ENCODE measurements at regions not wholly inside any gene's neighbourhood (a gene's known extent, or its start where the extent isn't known, plus 50 kb on each side); places are given as distances from the start of the nearest gene placed in this dataset.

DNA sequence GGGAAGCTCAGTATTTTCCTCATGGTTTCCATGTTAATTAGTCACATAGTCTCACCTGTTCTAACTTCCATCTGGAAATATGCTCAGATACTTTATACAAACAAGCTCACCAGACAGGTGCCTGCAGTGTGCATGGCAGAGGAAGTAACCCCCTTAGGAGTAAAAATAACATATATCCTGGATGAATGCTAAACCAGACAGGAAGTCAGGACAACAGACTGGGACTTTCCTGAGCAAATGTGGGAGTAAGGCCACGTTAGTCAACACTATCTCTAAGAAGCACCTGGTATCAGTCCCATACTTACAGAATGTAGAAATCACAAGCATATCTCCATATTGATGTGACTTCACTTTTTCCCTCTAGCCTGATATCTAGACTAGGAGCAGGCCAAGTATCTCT lies 128.4 kb downstream of the SEC61B start:
- Histone ChIP-seq H2AK5ac (ENCODE audit: low read length, severe bottlenecking) (no peak overlapping the region), H3K18ac (ENCODE audit: low read depth in 1 of 2, low read length in 2 of 2) (no peak overlapping the region), H3K14ac (ENCODE audit: low read length in 2 of 2) (no peak overlapping the region), H3K36me3 (ENCODE audit: control insufficient read depth in 1 of 2, insufficient read depth in 2 of 2, low read depth in 1 of 2, low read length in 2 of 2) (no peaks in the 10 kb centered on the region), H3K27me3 (ENCODE audit: control insufficient read depth in 1 of 2, insufficient read depth in 1 of 2, low read length in 2 of 2) (no peaks in the 10 kb centered on the region), H3K23ac (ENCODE audit: low read length in 2 of 2) (no peak overlapping the region), H2BK12ac (ENCODE audit: low read length in 2 of 2) (no peak overlapping the region), H3K4ac (ENCODE audit: low read depth in 1 of 2, low read length in 2 of 2) (no peak overlapping the region), H3K9ac (ENCODE audit: low read length) (no peak overlapping the region), H3K4me2 (ENCODE audit: low read length, poor library complexity, severe bottlenecking) (no peak overlapping the region), H2BK15ac (ENCODE audit: low read depth, poor library complexity, severe bottlenecking) (no peak overlapping the region), H3K27ac (ENCODE audit: low read length, poor library complexity, severe bottlenecking) (no peak overlapping the region), H2BK5ac (ENCODE audit: low read depth, low read length, poor library complexity, severe bottlenecking) (no peak overlapping the region), H3K4me1 (ENCODE audit: control insufficient read depth, insufficient read depth, low read depth, low read length) (no peaks in the 10 kb centered on the region), H2BK120ac (ENCODE audit: low read depth, low read length) (no peak overlapping the region), H3K4me3 (ENCODE audit: insufficient read depth in 1 of 2, low read depth in 1 of 2, low read length in 2 of 2) (no peak overlapping the region), H4K8ac (ENCODE audit: low read length) (no peak overlapping the region), H2AFZ (ENCODE audit: low read depth, low read length) (no peak overlapping the region), H4K91ac (ENCODE audit: low read length) (no peak overlapping the region), H3K9me3 (ENCODE audit: control insufficient read depth, low read length) (no peaks in the 10 kb centered on the region), H3K79me1 (replicated peaks; ENCODE audit: low read length, poor library complexity, severe bottlenecking) (no peaks in the 10 kb centered on the region)
- WGBS, result 47% methylated on average over 1 of the region's 1 CpG
- DNase-seq, result no peak

DNA sequence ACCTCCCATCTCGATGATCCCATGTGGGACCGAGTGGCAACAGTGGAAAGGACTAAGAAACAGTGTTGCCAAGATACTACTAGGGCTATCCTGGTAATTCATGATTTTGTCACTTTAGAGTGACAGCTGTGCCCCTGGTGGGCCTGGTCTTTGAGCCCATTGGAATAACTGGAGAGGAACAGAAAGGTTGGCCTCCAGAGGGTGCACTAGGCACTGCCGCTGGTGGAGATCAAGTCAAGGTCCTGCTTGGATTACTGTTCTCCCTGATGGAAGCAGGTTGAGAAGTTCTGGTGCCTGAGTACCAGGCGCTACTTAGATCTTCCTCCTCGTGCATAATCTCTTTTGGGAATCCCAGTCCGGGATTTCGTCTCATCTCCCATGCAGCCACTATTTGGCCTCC lies 129.6 kb downstream of the SEC61B start:
- 91% methylated on average over 7 of the region's 7 CpGs for WGBS
- H2AK5ac ChIP-seq (ENCODE audit: low read length, severe bottlenecking), result no peak overlapping the region
- H3K27me3 ChIP-seq (ENCODE audit: control insufficient read depth in 1 of 2, insufficient read depth in 1 of 2, low read length in 2 of 2), result no peaks in the 10 kb centered on the region
- H3K9ac ChIP-seq (ENCODE audit: low read length), result no peak overlapping the region
- H2BK120ac ChIP-seq (ENCODE audit: low read depth, low read length), result no peak overlapping the region
- H3K4me2 ChIP-seq (ENCODE audit: low read length, poor library complexity, severe bottlenecking), result no peak overlapping the region
- no peak for DNase-seq
- no peak overlapping the region for H3K4ac ChIP-seq (ENCODE audit: low read depth in 1 of 2, low read length in 2 of 2)
- no peak overlapping the region for H3K14ac ChIP-seq (ENCODE audit: low read length in 2 of 2)
- no peaks in the 10 kb centered on the region for H3K79me1 ChIP-seq (replicated peaks; ENCODE audit: low read length, poor library complexity, severe bottlenecking)
- no peak overlapping the region for H3K23ac ChIP-seq (ENCODE audit: low read length in 2 of 2)
- H4K91ac ChIP-seq (ENCODE audit: low read length), result no peak overlapping the region
- H2BK12ac ChIP-seq (ENCODE audit: low read length in 2 of 2), result no peak overlapping the region
- H2BK5ac ChIP-seq (ENCODE audit: low read depth, low read length, poor library complexity, severe bottlenecking), result no peak overlapping the region
- H3K18ac ChIP-seq (ENCODE audit: low read depth in 1 of 2, low read length in 2 of 2), result peak overlapping the region in 1 of 2 experiments; percentile 26
- H3K9me3 ChIP-seq (ENCODE audit: control insufficient read depth, low read length), result no peaks in the 10 kb centered on the region
- no peak overlapping the region for H3K27ac ChIP-seq (ENCODE audit: low read length, poor library complexity, severe bottlenecking)
- H3K4me1 ChIP-seq (ENCODE audit: control insufficient read depth, insufficient read depth, low read depth, low read length), result no peaks in the 10 kb centered on the region
- H4K8ac ChIP-seq (ENCODE audit: low read length), result no peak overlapping the region
- H3K36me3 ChIP-seq (ENCODE audit: control insufficient read depth in 1 of 2, insufficient read depth in 2 of 2, low read depth in 1 of 2, low read length in 2 of 2), result no peaks in the 10 kb centered on the region
- no peak overlapping the region for H2AFZ ChIP-seq (ENCODE audit: low read depth, low read length)
- no peak overlapping the region for H3K4me3 ChIP-seq (ENCODE audit: insufficient read depth in 1 of 2, low read depth in 1 of 2, low read length in 2 of 2)
- H2BK15ac ChIP-seq (ENCODE audit: low read depth, poor library complexity, severe bottlenecking), result no peak overlapping the region

GRCh38 chr9:99352826-99353225 lies 130.7 kb downstream of the SEC61B start:
- Histone ChIP-seq H3K27me3 (ENCODE audit: control insufficient read depth in 1 of 2, insufficient read depth in 1 of 2, low read length in 2 of 2) (no peaks in the 10 kb centered on the region), H3K79me1 (replicated peaks; ENCODE audit: low read length, poor library complexity, severe bottlenecking) (no peaks in the 10 kb centered on the region), H3K4me1 (ENCODE audit: control insufficient read depth, insufficient read depth, low read depth, low read length) (no peaks in the 10 kb centered on the region), H3K14ac (ENCODE audit: low read length in 2 of 2) (no peak overlapping the region), H4K91ac (ENCODE audit: low read length) (peak overlapping the region; percentile 14), H3K23ac (ENCODE audit: low read length in 2 of 2) (no peak overlapping the region), H2BK5ac (ENCODE audit: low read depth, low read length, poor library complexity, severe bottlenecking) (no peak overlapping the region), H2BK120ac (ENCODE audit: low read depth, low read length) (peak overlapping the region; percentile 11), H3K4me2 (ENCODE audit: low read length, poor library complexity, severe bottlenecking) (no peak overlapping the region), H2BK15ac (ENCODE audit: low read depth, poor library complexity, severe bottlenecking) (no peak overlapping the region), H3K36me3 (ENCODE audit: control insufficient read depth in 1 of 2, insufficient read depth in 2 of 2, low read depth in 1 of 2, low read length in 2 of 2) (no peaks in the 10 kb centered on the region), H2BK12ac (ENCODE audit: low read length in 2 of 2) (peak overlapping the region in 1 of 2 experiments; percentile 51), H3K4ac (ENCODE audit: low read depth in 1 of 2, low read length in 2 of 2) (peak overlapping the region in 1 of 2 experiments; percentile 32), H3K9me3 (ENCODE audit: control insufficient read depth, low read length) (no peaks in the 10 kb centered on the region), H3K27ac (ENCODE audit: low read length, poor library complexity, severe bottlenecking) (no peak overlapping the region), H3K4me3 (ENCODE audit: insufficient read depth in 1 of 2, low read depth in 1 of 2, low read length in 2 of 2) (no peak overlapping the region), H3K9ac (ENCODE audit: low read length) (peak overlapping the region; percentile 82), H4K8ac (ENCODE audit: low read length) (peak overlapping the region; percentile 27), H2AK5ac (ENCODE audit: low read length, severe bottlenecking) (no peak overlapping the region), H2AFZ (ENCODE audit: low read depth, low read length) (no peak overlapping the region), H3K18ac (ENCODE audit: low read depth in 1 of 2, low read length in 2 of 2) (peak overlapping the region; percentile 62 to 77)
- no peak for DNase-seq
- 90% methylated on average over 4 of the region's 4 CpGs for WGBS

DNA sequence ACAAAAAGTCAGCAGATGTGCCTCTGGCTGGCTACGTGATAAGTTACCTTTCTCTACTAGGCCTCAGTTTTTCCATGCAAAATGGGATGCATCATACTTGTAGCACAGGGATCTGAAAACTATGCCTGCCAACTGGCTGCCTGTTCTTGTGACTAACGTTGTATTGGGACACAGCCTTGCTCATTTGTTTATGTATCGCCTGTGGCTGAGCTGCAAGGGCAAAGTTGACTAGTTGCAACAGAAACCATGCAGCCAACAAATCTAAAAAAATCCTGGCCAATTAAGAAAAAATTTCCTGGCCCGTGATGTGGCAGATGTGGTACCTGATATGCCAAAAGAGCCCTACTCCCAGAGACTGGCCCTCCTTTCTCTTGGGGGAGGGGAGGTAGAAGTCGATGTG lies 131.3 kb downstream of the SEC61B start:
- Histone ChIP-seq H3K27ac (ENCODE audit: low read length, poor library complexity, severe bottlenecking) (no peak overlapping the region), H2AK5ac (ENCODE audit: low read length, severe bottlenecking) (no peak overlapping the region), H2BK120ac (ENCODE audit: low read depth, low read length) (no peak overlapping the region), H3K36me3 (ENCODE audit: control insufficient read depth in 1 of 2, insufficient read depth in 2 of 2, low read depth in 1 of 2, low read length in 2 of 2) (no peaks in the 10 kb centered on the region), H3K4me2 (ENCODE audit: low read length, poor library complexity, severe bottlenecking) (no peak overlapping the region), H3K79me1 (replicated peaks; ENCODE audit: low read length, poor library complexity, severe bottlenecking) (no peaks in the 10 kb centered on the region), H3K14ac (ENCODE audit: low read length in 2 of 2) (no peak overlapping the region), H4K8ac (ENCODE audit: low read length) (peak overlapping the region; percentile 13), H2AFZ (ENCODE audit: low read depth, low read length) (no peak overlapping the region), H3K4me3 (ENCODE audit: insufficient read depth in 1 of 2, low read depth in 1 of 2, low read length in 2 of 2) (peak overlapping the region in 1 of 2 experiments; percentile 1), H3K27me3 (ENCODE audit: control insufficient read depth in 1 of 2, insufficient read depth in 1 of 2, low read length in 2 of 2) (peaks cover 0 to under 1% of the 10 kb centered on the region in 2 experiments), H3K9me3 (ENCODE audit: control insufficient read depth, low read length) (no peaks in the 10 kb centered on the region), H2BK12ac (ENCODE audit: low read length in 2 of 2) (no peak overlapping the region), H3K4me1 (ENCODE audit: control insufficient read depth, insufficient read depth, low read depth, low read length) (no peaks in the 10 kb centered on the region), H3K9ac (ENCODE audit: low read length) (peak overlapping the region; percentile 82), H3K4ac (ENCODE audit: low read depth in 1 of 2, low read length in 2 of 2) (no peak overlapping the region), H4K91ac (ENCODE audit: low read length) (no peak overlapping the region), H2BK15ac (ENCODE audit: low read depth, poor library complexity, severe bottlenecking) (peak overlapping the region; percentile 70), H3K18ac (ENCODE audit: low read depth in 1 of 2, low read length in 2 of 2) (peak overlapping the region; percentile 62 to 77), H2BK5ac (ENCODE audit: low read depth, low read length, poor library complexity, severe bottlenecking) (no peak overlapping the region), H3K23ac (ENCODE audit: low read length in 2 of 2) (no peak overlapping the region)
- WGBS, result 53% methylated on average over 4 of the region's 5 CpGs
- DNase-seq, result peak; percentile 97

All from mesenchymal stem cell (in vitro differentiated cells and primary cell).